Activated CD4-positive, alpha-beta T cell treated with anti-CD3 and anti-CD28 coated beads, Interleukin-10, Interleukin-2, amounts not matched to agents 100 ng/mL and 50 ng/mL, durations not matched to agents 16 hours and 8 hours (primary cell): ENCODE measurements at regions not wholly inside any gene's neighbourhood (a gene's known extent, or its start where the extent isn't known, plus 50 kb on each side); places are given as distances from the start of the nearest gene placed in this dataset.
"Not testable (repeated sequence)": the region's sequence is repeated elsewhere in the genome, so short reads cannot be mapped to it uniquely, and the experiment has no call there.

Experiments used
- DNase-seq: peaks from one replicate; pipeline ENCODE4 v3.0.0-alpha.2; 2020

- DNase-seq = peak; percentile 47
Observed at GRCh38 chr6:15132854-15133670, 112.8 kb upstream of the JARID2 start.

GRCh38 chr6:15137086-15137485 lies 108.8 kb upstream of the JARID2 start:
- DNase-seq = peak; percentile 39

- no peak for DNase-seq
Observed at GRCh38 chr6:15143086-15143485, 102.8 kb upstream of the JARID2 start.

DNA sequence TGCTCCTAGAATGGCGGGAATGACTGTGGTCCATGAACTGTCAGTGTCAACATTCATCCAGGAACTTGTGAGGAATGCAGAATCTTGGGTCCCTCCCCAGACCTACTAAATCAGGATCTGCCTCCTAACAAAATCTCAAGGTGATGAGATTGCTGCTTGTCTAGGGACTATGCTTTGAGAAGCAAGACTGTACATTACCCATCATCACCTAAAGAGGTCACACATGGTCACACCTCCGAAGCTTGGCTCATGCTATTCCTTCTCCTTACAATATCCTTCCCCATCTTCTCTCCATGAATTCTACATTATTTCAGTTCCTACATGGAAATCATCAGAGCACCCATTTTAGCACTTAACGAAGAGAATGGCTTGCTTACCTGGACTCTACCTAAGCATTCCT lies 102.3 kb upstream of the JARID2 start:
- DNase-seq = no peak

- DNase-seq = no peak
Observed at GRCh38 chr6:15145821-15146220, 100.0 kb upstream of the JARID2 start.

DNA sequence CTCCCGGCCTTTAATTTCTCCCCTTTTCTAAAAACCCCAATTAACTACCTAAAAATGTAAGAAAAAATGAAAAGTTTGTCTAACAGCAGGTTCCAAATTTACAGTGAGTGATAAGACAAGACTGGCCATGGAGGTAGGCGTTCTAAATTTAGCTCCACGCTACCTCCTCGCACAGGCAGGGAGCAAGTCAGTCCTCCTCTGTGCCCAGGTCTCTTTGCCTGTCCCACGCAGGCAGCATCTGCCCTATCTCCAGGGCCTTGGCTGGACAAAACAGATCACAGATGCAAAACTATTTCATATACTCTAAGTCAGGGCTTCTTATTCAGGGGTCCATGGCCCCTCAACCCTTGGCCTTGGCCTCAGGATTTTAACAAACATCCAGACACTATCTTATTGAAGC lies 98.0 kb upstream of the JARID2 start:
- no peak for DNase-seq

GRCh38 chr6:15148356-15148946 lies 97.4 kb upstream of the JARID2 start:
- DNase-seq = no peak

GRCh38 chr6:15150207-15150606 lies 95.7 kb upstream of the JARID2 start:
- DNase-seq = no peak

DNA sequence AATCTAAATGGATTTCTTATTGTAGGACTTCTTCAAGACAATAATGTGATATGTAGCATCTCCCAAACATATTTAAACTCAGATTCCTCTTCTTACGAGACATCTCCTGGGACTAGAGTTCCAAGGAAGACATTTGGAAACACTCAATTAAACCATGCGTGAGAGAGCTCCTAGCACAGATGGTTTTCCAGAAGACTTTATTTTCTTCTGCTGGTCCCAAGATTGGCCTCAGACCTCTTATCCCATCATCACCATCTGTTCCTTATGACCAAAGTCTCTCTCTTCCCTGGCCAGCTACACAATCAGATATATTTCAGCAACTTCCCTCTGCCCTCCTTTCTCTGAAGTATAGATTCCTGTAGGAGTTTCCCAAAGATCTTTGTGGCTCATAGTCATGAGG lies 93.2 kb upstream of the JARID2 start:
- DNase-seq = no peak

GRCh38 chr6:15153191-15153590 lies 92.7 kb upstream of the JARID2 start:
- DNase-seq = no peak

GRCh38 chr6:15157479-15157878 lies 88.4 kb upstream of the JARID2 start:
- no peak for DNase-seq

DNA sequence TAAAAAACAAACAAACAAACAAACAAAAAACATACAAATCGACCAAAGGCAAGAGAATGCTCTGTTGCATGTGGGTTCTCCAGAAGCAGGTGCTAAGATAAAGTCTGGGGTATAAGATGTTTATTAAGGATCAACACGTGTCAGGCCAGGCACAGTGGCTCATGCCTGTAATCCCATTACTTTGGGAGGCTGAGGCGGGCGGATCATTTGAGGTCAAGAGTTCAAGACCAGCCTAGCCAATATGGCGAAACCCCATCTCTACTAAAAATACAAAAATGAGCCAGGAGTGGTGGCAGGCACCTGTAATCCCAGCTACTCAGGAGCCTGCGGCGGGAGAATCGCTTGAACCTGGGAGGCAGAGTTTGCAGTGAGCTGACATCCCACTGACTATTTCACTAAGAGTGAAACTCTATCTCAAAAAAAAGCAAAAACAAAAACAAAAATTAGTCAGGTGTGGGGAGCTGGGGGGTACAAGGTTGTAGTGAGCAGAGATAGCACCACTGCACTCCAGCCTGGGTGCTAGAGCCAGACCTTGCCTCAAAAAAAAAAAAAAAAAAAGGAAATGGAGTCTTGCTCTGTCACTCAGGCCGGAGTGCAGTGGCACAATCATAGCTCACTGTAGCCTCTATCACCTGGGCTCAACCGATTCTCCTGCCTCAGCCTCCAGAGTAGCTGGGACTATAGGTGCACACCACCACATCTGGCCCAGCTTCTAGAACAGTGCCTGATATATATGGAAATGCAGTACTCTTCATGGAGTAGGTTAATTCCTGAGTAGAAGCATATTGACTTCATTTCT lies 86.8 kb upstream of the JARID2 start:
- DNase-seq = no peak

DNA sequence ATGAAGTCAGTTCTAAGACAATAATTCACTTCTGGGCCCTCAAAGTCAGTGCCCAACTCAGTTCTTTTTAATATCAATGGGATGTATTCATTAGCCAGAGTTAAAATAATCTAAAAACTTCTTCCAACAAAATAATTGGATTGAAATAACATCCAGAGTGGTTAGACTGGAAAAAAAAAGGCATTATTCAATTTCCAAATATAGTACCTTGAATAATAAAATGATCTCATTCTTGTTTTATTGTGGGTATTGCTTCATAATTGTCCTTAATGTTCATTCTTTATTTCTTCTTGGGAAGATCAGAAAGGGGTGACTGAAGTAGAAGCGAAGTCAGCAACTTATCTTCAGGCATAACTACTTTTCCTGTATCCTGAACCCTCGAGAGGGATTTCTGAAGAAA lies 85.1 kb upstream of the JARID2 start:
- no peak for DNase-seq

- not testable (repeated sequence) for DNase-seq
Observed at GRCh38 chr6:15164855-15165254, 81.0 kb upstream of the JARID2 start.

DNA sequence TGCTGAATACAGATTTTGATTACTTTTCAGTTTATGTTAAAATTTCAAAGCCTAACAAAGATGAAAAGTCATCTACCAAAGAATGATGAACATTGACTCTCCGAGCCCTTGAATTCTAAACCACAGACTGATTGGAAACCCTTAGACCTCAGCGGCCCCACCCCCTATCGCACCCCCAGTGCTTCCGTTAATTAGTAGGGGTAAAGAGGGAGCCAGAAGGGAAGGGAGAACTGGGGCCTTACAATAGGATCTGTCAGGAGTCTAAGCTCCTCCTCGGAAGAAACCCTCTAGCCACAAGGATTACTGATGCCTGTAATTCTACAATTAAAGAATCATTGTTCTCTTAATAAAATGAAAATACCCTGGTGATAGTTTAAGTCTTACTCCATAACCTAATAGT lies 79.7 kb upstream of the JARID2 start:
- DNase-seq = no peak

GRCh38 chr6:15170126-15170525 lies 75.7 kb upstream of the JARID2 start:
- DNase-seq = no peak

DNA sequence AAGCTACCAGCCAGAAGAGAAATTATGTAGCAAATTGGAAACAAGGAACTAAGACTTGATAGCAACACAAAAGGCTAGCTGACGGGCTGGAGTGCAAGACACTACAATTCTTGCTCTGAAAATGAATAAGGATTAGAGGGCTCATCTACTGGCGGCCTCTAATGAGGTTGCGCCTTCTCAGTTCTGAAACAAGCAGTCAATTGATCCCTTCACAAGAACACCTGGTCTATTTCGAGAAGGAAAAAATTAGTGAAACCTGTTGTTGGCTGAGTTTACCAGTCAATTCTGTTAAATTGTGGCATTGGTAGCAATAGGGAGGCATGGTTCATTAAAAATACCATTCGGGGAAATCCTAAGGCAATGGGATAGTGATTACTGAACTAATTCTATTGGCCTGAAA lies 74.8 kb upstream of the JARID2 start:
- peak; percentile 23 for DNase-seq

DNA sequence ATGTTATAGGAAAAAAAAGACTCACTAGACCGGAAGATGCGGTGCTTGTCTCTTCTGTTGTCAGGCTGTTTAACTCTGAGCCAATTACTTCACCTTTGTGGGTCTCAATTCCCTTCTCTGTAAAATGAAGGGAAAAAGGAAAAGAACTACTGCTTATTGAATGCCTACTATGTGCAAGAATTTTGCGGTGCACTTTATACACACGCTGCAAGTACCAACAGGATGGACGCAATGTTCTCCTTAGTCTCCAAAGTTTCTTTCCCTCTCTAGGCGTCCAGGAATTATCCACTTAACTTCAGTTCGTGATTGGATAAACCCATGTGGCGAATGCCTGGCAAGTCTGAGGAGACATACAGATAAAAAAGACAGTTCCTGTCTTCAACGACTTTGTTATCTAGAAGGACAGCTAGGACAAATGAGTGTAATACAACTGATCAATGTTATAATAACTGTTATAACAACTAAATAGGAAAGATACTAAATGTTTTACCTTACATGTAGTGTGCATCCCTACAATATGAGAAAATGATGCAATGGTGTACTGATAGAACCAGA lies 69.0 kb upstream of the JARID2 start:
- DNase-seq = no peak

- DNase-seq = peak; percentile 21
Observed at GRCh38 chr6:15183979-15184378, 61.9 kb upstream of the JARID2 start.

GRCh38 chr6:15184441-15184861 lies 61.4 kb upstream of the JARID2 start:
- peak; percentile 77 for DNase-seq

DNA sequence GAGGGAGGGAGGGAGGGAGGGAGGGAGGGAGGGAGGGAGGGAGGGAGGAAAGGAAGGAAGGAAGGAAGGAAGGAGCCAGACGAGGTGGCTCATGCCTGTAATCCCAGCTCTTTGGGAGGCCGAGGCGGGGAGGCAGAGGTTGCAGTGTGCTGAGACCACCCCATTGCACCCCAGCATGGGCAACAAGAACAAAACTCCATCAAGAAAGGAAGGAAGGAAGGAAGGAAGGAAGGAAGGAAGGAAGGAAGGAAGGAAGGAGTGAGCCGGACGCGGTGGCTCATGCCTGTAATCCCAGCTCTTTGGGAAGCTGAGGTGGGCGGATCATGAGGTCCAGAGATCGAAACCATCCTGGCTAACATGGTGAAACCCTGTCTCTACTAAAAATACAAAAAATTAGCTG lies 60.8 kb upstream of the JARID2 start:
- not testable (repeated sequence) for DNase-seq

GRCh38 chr6:15193451-15193850 lies 52.4 kb upstream of the JARID2 start:
- not testable (repeated sequence) for DNase-seq

DNA sequence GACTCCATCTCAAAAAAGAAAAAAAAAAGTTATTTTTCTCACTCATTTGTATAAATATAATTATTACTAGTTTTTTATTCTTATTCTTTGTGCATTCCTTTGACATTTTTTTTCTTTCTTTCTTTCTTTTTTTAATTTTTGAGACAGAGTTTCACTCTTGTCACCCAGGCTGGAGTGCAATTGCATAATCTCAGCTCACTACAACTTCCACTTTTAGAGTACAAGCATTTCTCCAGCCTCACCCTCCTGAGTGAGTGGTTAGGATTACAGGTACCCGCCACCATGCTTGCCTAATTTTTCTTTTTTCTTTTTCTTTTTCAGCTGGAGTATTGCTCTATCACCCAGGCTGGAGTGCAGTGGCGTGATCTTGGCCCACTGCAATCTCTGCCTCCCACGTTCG lies 51.4 kb upstream of the JARID2 start:
- DNase-seq = no peak
